ENCODE measurements at regions not wholly inside any gene's neighbourhood (a gene's known extent, or its start where the extent isn't known, plus 50 kb on each side); places are given as distances from the start of the nearest gene placed in this dataset.
A peak's percentile ranks its signal among the peaks of the same experiment; 100 is the strongest.

DNA sequence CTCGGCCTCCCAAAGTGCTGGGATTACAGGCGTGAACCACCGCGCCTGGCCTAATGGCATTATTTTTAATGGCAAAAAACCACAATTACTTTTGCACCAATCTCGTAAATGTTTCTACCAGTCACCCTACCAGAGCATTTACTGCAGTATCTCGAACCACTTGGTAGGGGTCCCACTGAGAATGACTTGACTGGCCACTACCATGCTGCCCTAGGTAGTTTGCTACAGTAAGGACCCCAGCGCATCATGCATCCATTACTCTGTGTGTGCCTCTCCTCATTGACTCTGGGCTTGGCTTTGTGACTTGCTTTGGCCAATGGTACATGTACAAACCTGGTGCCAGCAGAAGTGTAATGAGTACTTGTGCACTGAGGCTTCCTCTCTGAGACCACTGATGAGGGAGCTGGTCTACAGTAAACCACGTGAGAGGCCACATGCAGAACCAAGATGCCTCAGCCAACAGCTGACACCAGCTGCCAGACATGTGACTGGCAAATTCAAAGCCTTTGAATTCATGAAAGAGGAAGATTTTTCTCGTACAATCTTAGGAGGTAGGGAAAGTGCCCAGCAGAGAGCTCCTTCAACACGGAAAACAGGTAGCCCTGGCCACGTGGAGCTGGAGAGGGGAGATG lies 421.7 kb upstream of the C16orf82 start:
- no peak for TF ChIP-seq POLR2A (IDR thresholded peaks at IDR 0.05)
- TF ChIP-seq, protein P1, sequence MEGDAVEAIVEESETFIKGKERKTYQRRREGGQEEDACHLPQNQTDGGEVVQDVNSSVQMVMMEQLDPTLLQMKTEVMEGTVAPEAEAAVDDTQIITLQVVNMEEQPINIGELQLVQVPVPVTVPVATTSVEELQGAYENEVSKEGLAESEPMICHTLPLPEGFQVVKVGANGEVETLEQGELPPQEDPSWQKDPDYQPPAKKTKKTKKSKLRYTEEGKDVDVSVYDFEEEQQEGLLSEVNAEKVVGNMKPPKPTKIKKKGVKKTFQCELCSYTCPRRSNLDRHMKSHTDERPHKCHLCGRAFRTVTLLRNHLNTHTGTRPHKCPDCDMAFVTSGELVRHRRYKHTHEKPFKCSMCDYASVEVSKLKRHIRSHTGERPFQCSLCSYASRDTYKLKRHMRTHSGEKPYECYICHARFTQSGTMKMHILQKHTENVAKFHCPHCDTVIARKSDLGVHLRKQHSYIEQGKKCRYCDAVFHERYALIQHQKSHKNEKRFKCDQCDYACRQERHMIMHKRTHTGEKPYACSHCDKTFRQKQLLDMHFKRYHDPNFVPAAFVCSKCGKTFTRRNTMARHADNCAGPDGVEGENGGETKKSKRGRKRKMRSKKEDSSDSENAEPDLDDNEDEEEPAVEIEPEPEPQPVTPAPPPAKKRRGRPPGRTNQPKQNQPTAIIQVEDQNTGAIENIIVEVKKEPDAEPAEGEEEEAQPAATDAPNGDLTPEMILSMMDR (IDR thresholded peaks at IDR 0.05) = no peak
- Histone ChIP-seq H3K27me3 (peaks cover 0 to 5% (median 0%) of the 10 kb centered on the region in 9 donors), H3K9me3 (no peaks in the 10 kb centered on the region), H3K27ac (no peak overlapping the region), H3K36me3 (no peaks in the 10 kb centered on the region), H3K4me1 (no peaks in the 10 kb centered on the region), H3K4me3 (no peak overlapping the region)
- ATAC-seq (no peak), DNase-seq (no peak)
- intact Hi-C loops (cut with DNase I) = no loop called here
- WGBS, 4 donors = 75 to 80% (median 78%) methylated on average over 10 to 11 of the region's 11 CpGs

DNA sequence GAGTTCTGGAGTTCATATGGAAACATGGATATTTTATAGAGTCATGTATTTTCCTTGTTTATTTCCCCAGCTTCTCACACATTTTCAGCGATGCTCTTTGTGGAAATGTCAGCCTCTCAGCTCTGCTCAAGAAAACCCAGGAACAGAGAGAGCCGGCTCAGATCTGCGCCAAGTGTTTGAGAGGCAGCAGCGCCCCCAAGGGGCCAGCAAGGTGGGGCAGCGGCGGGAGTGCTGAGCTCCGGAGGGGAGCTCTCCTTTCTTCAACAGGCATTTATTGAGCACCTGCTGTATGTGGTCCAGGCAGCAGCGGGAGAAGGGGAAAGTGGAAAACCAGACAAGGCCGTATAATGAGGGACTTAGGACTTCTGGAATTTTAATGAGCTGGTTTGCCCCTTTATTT lies 421.1 kb upstream of the C16orf82 start:
- Histone ChIP-seq H3K27me3 (peaks cover 0 to 5% (median 0%) of the 10 kb centered on the region in 9 donors), H3K4me1 (no peaks in the 10 kb centered on the region), H3K9me3 (no peaks in the 10 kb centered on the region), H3K27ac (no peak overlapping the region), H3K4me3 (no peak overlapping the region), H3K36me3 (no peaks in the 10 kb centered on the region)
- ATAC-seq = no peak
- no peak for TF ChIP-seq POLR2A (IDR thresholded peaks at IDR 0.05)
- TF ChIP-seq, protein P1 (IDR thresholded peaks at IDR 0.05) = peak in 5 of 12 donors; percentile 12 to 43 (median 27)
- DNase-seq = no peak
- intact Hi-C loops (cut with DNase I) = no loop called here
- 15 to 22% (median 18%) methylated on average over 9 of the region's 9 CpGs for WGBS, 4 donors

DNA sequence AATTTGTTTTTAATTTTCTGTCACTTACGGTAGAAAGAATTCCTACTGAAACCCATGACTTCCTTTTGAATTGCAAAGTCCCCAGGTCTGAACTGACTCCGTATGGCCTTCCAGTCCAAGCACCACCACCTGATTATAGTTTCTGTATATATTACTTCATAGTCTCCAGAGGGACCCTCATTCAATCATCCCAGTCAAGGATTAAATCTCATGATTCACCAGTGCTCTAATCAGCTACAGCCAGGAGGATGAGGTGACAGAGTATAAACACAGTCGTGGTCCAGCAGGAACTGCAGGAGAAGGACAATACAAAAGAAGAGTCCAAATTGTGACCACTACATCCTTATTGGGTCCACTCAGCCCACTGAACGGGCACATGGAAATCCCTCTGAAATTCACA lies 418.9 kb upstream of the C16orf82 start:
- peaks cover 0 to 2% (median 0%) of the 10 kb centered on the region in 9 donors for H3K27me3 ChIP-seq
- ATAC-seq (no peak), DNase-seq (no peak)
- WGBS, 4 donors = 76 to 83% (median 78%) methylated on average over 4 of the region's 4 CpGs
- intact Hi-C loops (cut with DNase I) = no loop called here
- no peak overlapping the region for H3K27ac ChIP-seq
- TF ChIP-seq, protein P1 (IDR thresholded peaks at IDR 0.05) = no peak
- no peak for TF ChIP-seq POLR2A (IDR thresholded peaks at IDR 0.05)
- H3K9me3 ChIP-seq = no peaks in the 10 kb centered on the region
- no peaks in the 10 kb centered on the region for H3K4me1 ChIP-seq
- H3K36me3 ChIP-seq = no peaks in the 10 kb centered on the region
- no peak overlapping the region for H3K4me3 ChIP-seq

- Histone ChIP-seq H3K4me1 (no peaks in the 10 kb centered on the region), H3K36me3 (no peaks in the 10 kb centered on the region), H3K9me3 (no peaks in the 10 kb centered on the region), H3K27ac (no peak overlapping the region), H3K27me3 (no peaks in the 10 kb centered on the region), H3K4me3 (no peak overlapping the region)
- ATAC-seq = no peak
- no peak for TF ChIP-seq POLR2A (IDR thresholded peaks at IDR 0.05)
- TF ChIP-seq, protein P1 (IDR thresholded peaks at IDR 0.05) = no peak
- 40 to 57% (median 50%) methylated on average over 1 to 2 of the region's 2 CpGs for WGBS, 4 donors
- no peak for DNase-seq
- intact Hi-C loops (cut with DNase I) = no loop called here
Observed at GRCh38 chr16:26648851-26649250, 417.9 kb upstream of the C16orf82 start.

All from heart left ventricle (tissue), 16 donors.